Uterus (tissue), 3 donors: ENCODE measurements at regions not wholly inside any gene's neighbourhood (a gene's known extent, or its start where the extent isn't known, plus 50 kb on each side); places are given as distances from the start of the nearest gene placed in this dataset.

Experiments used
- DNase-seq, 2 donors: peaks; one replicate each; pipeline ENCODE4 v3.0.0-alpha.2; 2019 to 2020
- H3K27ac ChIP-seq, 2 donors: fragments of 200-600 bp; sonication (generic); 1 replicate in 1 of 2; 2 replicates in 1 of 2; pipeline ENCODE4 v1.5.1; 2016 to 2018
- H3K27me3 ChIP-seq, 2 donors: fragments of 200-600 bp; sonication (generic); one replicate each; pipeline ENCODE4 v1.5.1; 2018 to 2019; ENCODE audit warnings: control low read depth in 1 of 2
- H3K36me3 ChIP-seq, 2 donors: fragments of 200-600 bp; sonication (generic); one replicate each; pipeline ENCODE4 v1.5.1; 2019; ENCODE audit warnings: control low read depth in 1 of 2
- H3K4me1 ChIP-seq, 2 donors: fragments of 200-600 bp; sonication (generic); one replicate each; pipeline ENCODE4 v1.5.1; 2018 to 2019; ENCODE audit warnings: control low read depth in 1 of 2
- H3K4me3 ChIP-seq, 2 donors: fragments of 200-600 bp; sonication (generic); 1 replicate in 1 of 2; 2 replicates in 1 of 2; pipeline ENCODE4 v1.5.1; 2018 to 2019; ENCODE audit warnings: mild to moderate bottlenecking in 1 of 2
- H3K9me3 ChIP-seq, 2 donors: fragments of 200-600 bp; sonication (generic); one replicate each; pipeline ENCODE4 v1.5.1; 2019; ENCODE audit warnings: control low read depth in 1 of 2
- POLR2A ChIP-seq, 2 donors: fragments of 450-650 bp; IDR thresholded peaks; one replicate each; pipeline ENCODE4 v1.6.1; 2016; ENCODE audit warnings: antibody characterized with exemption in 2 of 2, mild to moderate bottlenecking in 1 of 2, moderate library complexity in 1 of 2
- intact Hi-C: fragments of 100-400 bp; cut with DNase I; formaldehyde crosslinking; loops from one replicate; pipeline ENCODE4 v1.15.1; 2023; ENCODE audit warnings: low total_unique reads
- TF ChIP-seq, protein P1 (sequence below), 4 experiments: fragments of 200-600 bp in 2 of 4; fragments of 450-650 bp in 2 of 4; sonication (generic) in 2 of 4; IDR thresholded peaks; one replicate each; pipeline ENCODE4 v1.5.1; 2016 to 2019; ENCODE audit warnings: antibody characterized with exemption in 4 of 4, mild to moderate bottlenecking in 2 of 4, moderate library complexity in 1 of 4
- donor health status: DM: yes; HTN: yes; CAD: no.

DNA sequence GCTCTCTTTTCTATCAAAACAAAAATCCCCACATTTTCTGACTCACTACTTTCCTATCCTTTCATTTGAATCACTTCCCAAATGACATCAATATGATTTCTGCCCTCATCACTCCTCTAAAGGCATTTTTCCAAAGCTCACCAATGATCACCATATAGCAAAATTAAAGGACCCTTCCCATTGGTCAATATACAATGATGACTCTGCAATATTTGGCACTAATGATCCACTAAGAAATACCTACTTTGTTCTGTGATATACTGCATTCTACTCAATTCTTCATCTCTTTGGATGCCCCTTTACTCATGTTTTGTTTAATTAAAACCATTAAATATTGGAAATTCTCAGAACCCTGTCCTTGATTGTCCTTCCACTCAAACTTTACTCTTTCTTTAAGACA lies 200.3 kb upstream of the PTCHD4 start:
- H3K4me1 ChIP-seq, result no peaks in the 10 kb centered on the region
- H3K9me3 ChIP-seq, result no peaks in the 10 kb centered on the region
- no peak overlapping the region for H3K4me3 ChIP-seq
- TF ChIP-seq, protein P1, sequence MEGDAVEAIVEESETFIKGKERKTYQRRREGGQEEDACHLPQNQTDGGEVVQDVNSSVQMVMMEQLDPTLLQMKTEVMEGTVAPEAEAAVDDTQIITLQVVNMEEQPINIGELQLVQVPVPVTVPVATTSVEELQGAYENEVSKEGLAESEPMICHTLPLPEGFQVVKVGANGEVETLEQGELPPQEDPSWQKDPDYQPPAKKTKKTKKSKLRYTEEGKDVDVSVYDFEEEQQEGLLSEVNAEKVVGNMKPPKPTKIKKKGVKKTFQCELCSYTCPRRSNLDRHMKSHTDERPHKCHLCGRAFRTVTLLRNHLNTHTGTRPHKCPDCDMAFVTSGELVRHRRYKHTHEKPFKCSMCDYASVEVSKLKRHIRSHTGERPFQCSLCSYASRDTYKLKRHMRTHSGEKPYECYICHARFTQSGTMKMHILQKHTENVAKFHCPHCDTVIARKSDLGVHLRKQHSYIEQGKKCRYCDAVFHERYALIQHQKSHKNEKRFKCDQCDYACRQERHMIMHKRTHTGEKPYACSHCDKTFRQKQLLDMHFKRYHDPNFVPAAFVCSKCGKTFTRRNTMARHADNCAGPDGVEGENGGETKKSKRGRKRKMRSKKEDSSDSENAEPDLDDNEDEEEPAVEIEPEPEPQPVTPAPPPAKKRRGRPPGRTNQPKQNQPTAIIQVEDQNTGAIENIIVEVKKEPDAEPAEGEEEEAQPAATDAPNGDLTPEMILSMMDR (IDR thresholded peaks at IDR 0.05), result no peak
- no peak for TF ChIP-seq POLR2A (IDR thresholded peaks at IDR 0.05)
- intact Hi-C loops, result no loop called here
- DNase-seq, result no peak
- H3K27me3 ChIP-seq, result no peaks in the 10 kb centered on the region
- no peak overlapping the region for H3K27ac ChIP-seq
- no peaks in the 10 kb centered on the region for H3K36me3 ChIP-seq

DNA sequence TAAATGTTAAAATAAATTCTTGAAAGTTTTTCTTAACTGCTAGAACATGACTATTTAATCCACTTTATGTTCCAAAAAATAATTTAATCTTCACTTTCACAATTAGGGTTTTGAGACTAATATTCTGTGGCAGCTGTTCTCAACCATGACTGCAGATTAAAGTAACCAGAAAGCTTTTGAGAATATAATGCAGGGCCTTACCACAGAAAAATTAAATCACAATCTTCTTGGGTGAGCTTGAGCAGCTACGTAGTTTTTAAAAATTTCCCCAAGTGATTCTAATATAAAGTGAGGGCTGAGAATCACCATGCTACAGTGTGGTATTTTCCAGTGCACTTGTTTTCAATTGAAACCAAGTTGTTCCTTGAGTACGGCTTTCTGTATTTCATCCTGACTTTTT lies 196.6 kb upstream of the PTCHD4 start:
- no peak overlapping the region for H3K4me3 ChIP-seq
- intact Hi-C loops, result no loop called here
- no peaks in the 10 kb centered on the region for H3K27me3 ChIP-seq
- H3K9me3 ChIP-seq, result no peaks in the 10 kb centered on the region
- DNase-seq, result no peak
- no peak for TF ChIP-seq POLR2A (IDR thresholded peaks at IDR 0.05)
- TF ChIP-seq, protein P1 (IDR thresholded peaks at IDR 0.05), result no peak
- no peaks in the 10 kb centered on the region for H3K4me1 ChIP-seq
- no peaks in the 10 kb centered on the region for H3K36me3 ChIP-seq
- H3K27ac ChIP-seq, result no peak overlapping the region

- Histone ChIP-seq H3K4me3 (no peak overlapping the region), H3K27ac (no peak overlapping the region), H3K4me1 (no peaks in the 10 kb centered on the region), H3K9me3 (no peaks in the 10 kb centered on the region), H3K27me3 (no peaks in the 10 kb centered on the region), H3K36me3 (no peaks in the 10 kb centered on the region)
- TF ChIP-seq, protein P1 (IDR thresholded peaks at IDR 0.05), result no peak
- TF ChIP-seq POLR2A (IDR thresholded peaks at IDR 0.05), result no peak
- intact Hi-C loops, result no loop called here
- no peak for DNase-seq
These were observed 179.6 kb upstream of the PTCHD4 start for GRCh38 chr6:48290595-48290994.

DNA sequence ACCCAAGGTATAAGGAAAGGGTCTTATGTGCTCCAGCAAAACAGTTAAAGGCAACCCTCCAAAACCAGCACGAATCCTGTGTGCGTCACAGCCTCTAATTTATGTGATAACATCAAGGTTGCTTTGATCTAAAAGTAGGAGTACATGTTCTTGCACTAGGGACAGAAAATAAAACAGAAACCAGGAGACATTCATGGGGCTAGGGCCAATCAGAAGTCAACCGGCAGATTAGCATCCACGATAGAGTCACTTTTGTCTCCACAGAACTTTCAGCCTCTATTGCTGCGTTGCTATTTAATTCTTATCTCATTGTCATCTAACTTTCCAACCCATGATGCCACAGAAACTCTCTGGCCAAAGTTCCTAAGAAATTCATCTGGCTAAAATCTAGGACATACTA lies 178.8 kb upstream of the PTCHD4 start:
- Histone ChIP-seq H3K36me3 (no peaks in the 10 kb centered on the region), H3K4me3 (no peak overlapping the region), H3K27me3 (no peaks in the 10 kb centered on the region), H3K4me1 (no peaks in the 10 kb centered on the region), H3K27ac (no peak overlapping the region), H3K9me3 (no peaks in the 10 kb centered on the region)
- TF ChIP-seq POLR2A (IDR thresholded peaks at IDR 0.05), result no peak
- TF ChIP-seq, protein P1 (IDR thresholded peaks at IDR 0.05), result no peak
- no peak for DNase-seq
- intact Hi-C loops, result no loop called here

DNA sequence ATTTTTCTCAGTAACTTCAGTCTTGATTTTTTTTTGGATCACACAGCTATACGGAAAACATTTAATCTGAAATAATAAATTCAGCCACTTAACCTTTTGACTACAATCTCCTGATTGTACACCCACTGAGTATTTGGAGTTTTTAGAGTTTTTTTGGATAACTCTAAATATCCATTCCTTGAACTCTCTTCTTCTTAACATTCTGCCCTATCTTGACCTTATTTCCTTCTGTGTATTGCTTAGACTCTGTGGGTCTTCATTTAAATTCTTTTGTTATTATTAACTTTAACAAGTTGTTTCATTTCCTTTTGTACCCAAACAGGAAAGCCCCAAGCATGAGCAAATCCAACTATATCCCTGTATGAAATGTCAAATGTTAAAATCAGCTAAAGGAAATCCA lies 170.2 kb upstream of the PTCHD4 start:
- intact Hi-C loops, result no loop called here

More for the DNA sequence above, 170.2 kb upstream of the PTCHD4 start:
- no peak for DNase-seq
- Histone ChIP-seq H3K27me3 (no peaks in the 10 kb centered on the region), H3K9me3 (no peaks in the 10 kb centered on the region), H3K36me3 (no peaks in the 10 kb centered on the region), H3K27ac (no peak overlapping the region), H3K4me3 (no peak overlapping the region), H3K4me1 (no peaks in the 10 kb centered on the region)
- no peak for TF ChIP-seq POLR2A (IDR thresholded peaks at IDR 0.05)
- TF ChIP-seq, protein P1 (IDR thresholded peaks at IDR 0.05), result no peak
